Lower leg skin (tissue), 4 donors: ENCODE measurements at regions not wholly inside any gene's neighbourhood (a gene's known extent, or its start where the extent isn't known, plus 50 kb on each side); places are given as distances from the start of the nearest gene placed in this dataset.

Experiments used
- DNase-seq, 2 donors: peaks; one replicate each; pipeline ENCODE4 v3.0.0-alpha.2; 2019; ENCODE audit warnings: low spot score in 2 of 2
- H3K4me3 ChIP-seq: fragments of 200-600 bp; sonication (generic); 2 replicates; pipeline ENCODE4 v1.5.1; 2017; ENCODE audit warnings: mild to moderate bottlenecking, low read depth; ENCODE audit not compliant: poor library complexity, severe bottlenecking
- POLR2A ChIP-seq, 2 donors: fragments of 450-650 bp; IDR thresholded peaks; one replicate each; pipeline ENCODE4 v1.6.1; 2016 to 2017; ENCODE audit warnings: antibody characterized with exemption in 2 of 2, mild to moderate bottlenecking in 1 of 2, moderate library complexity in 1 of 2
- WGBS, 2 donors: methylation state at CpG; one replicate each; pipeline ENCODE4 v1.1.5; 2018; 5-methylcytosine and 5-hydroxymethylcytosine counted together
- intact Hi-C: fragments of 100-400 bp; cut with DNase I; formaldehyde crosslinking; loops from one replicate; pipeline ENCODE4 v1.15.0; 2023; ENCODE audit warnings: low total_unique reads
- TF ChIP-seq, protein P1 (sequence below), 3 donors: fragments of 450-650 bp; IDR thresholded peaks; one replicate each; pipeline ENCODE4 v1.5.1; 2016; ENCODE audit warnings: antibody characterized with exemption in 3 of 3, mild to moderate bottlenecking in 3 of 3, moderate library complexity in 2 of 3

DNA sequence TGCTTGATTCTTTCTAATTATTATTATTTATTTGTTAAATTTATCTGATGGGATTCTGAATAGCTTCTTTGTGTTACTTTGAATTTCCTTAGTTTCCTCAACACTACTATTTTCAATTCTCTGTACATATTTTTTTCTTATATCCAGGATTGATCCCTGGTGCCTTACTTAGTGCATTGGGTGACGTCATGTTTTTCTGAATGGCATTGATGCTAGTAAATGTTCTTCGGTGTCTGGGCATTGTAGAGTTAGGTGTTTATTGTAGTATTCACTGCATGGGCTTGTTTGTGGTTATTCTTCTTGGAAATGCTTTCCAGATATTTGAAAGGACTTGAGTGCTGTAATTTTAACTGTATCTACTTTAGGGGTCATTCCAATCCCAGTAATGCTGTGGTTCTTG lies 938.1 kb downstream of the FAM133A start:
- no peak for DNase-seq
- intact Hi-C loops = no loop called here
- 87 to 91% methylated on average over 2 of the region's 2 CpGs for WGBS, 2 donors
- no peak overlapping the region for H3K4me3 ChIP-seq
- TF ChIP-seq, protein P1, sequence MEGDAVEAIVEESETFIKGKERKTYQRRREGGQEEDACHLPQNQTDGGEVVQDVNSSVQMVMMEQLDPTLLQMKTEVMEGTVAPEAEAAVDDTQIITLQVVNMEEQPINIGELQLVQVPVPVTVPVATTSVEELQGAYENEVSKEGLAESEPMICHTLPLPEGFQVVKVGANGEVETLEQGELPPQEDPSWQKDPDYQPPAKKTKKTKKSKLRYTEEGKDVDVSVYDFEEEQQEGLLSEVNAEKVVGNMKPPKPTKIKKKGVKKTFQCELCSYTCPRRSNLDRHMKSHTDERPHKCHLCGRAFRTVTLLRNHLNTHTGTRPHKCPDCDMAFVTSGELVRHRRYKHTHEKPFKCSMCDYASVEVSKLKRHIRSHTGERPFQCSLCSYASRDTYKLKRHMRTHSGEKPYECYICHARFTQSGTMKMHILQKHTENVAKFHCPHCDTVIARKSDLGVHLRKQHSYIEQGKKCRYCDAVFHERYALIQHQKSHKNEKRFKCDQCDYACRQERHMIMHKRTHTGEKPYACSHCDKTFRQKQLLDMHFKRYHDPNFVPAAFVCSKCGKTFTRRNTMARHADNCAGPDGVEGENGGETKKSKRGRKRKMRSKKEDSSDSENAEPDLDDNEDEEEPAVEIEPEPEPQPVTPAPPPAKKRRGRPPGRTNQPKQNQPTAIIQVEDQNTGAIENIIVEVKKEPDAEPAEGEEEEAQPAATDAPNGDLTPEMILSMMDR (IDR thresholded peaks at IDR 0.05) = no peak
- TF ChIP-seq POLR2A (IDR thresholded peaks at IDR 0.05) = no peak

DNA sequence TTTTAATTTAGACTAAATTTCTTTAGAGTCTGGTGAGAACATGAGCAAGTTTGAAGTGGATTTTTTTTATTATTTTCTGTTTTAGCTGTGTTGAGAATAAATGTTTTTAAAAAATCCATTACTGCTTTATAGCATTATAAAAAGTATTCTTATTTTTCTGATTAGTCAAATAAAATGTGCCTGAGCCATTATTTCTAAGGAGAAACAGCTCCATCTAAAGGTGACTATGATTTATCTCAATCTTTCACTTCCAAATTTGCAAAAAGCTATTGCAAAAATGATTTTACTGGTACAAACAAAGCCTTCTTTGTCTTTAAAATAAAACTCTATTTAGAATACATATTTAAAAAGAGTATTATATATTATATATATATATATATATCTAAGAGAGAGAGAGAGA lies 959.2 kb downstream of the FAM133A start:
- intact Hi-C loops = no loop called here
- no peak overlapping the region for H3K4me3 ChIP-seq
- no peak for DNase-seq
- TF ChIP-seq, protein P1 (IDR thresholded peaks at IDR 0.05) = no peak
- no peak for TF ChIP-seq POLR2A (IDR thresholded peaks at IDR 0.05)

GRCh38 chrX:94635003-94635402 lies 961.0 kb downstream of the FAM133A start:
- H3K4me3 ChIP-seq = no peak overlapping the region
- intact Hi-C loops = no loop called here
- DNase-seq = no peak
- 75 to 92% methylated on average over 3 of the region's 3 CpGs for WGBS, 2 donors
- no peak for TF ChIP-seq POLR2A (IDR thresholded peaks at IDR 0.05)
- TF ChIP-seq, protein P1 (IDR thresholded peaks at IDR 0.05) = no peak

GRCh38 chrX:94645726-94646125 lies 971.7 kb downstream of the FAM133A start:
- intact Hi-C loops = no loop called here
- WGBS, 2 donors = 50 to 72% methylated on average over 2 of the region's 2 CpGs
- TF ChIP-seq, protein P1 (IDR thresholded peaks at IDR 0.05) = no peak
- TF ChIP-seq POLR2A (IDR thresholded peaks at IDR 0.05) = no peak
- no peak for DNase-seq
- no peak overlapping the region for H3K4me3 ChIP-seq

DNA sequence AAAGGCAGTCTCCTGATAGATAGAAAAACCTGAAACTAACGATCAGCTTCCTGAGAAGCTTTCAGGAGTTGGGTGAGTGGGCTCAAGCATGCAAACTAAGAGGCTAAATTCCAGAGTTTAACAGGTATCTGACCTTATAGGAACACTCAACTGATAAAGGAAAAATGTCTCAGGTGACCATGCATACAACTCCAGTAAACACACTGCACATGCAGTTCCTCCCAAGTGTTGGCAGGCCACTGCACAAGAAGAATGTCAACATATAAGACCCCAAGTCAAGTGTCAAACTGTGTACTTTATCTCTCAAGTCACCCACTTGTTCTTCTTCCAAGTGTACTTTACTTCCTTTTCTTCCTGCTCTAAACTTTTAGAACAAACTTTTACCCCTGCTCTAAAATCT lies 981.2 kb downstream of the FAM133A start:
- whole genome bisulfite sequencing, 2 donors = 58 to 80% methylated on average over 1 of the region's 1 CpG
- DNase-seq = no peak
- intact Hi-C loops = no loop called here
- no peak overlapping the region for H3K4me3 ChIP-seq
- no peak for TF ChIP-seq POLR2A (IDR thresholded peaks at IDR 0.05)
- TF ChIP-seq, protein P1 (IDR thresholded peaks at IDR 0.05) = no peak

DNA sequence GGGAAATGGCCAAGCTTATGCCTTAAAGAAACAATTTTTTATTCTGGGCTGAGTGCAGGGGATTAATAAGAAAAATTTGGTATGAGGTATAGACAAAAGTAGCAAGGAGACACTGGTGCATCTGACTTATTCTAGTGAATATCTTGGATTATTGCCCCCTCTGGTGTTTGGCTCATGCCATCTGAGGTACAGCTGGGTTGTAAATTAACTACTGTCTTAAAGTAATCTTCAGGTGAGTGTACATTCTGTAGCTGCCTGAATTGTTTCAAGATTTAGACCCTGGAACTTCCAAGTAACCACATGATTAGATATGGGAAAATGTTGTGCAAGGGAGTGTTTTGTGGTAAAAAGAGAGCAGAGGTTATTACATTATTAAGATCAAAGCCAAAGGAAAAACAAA lies 988.7 kb downstream of the FAM133A start:
- no peak for DNase-seq
- intact Hi-C loops = no loop called here
- TF ChIP-seq POLR2A (IDR thresholded peaks at IDR 0.05) = no peak
- TF ChIP-seq, protein P1 (IDR thresholded peaks at IDR 0.05) = no peak
- no peak overlapping the region for H3K4me3 ChIP-seq
